GM18873 (cell line): ENCODE measurements at regions not wholly inside any gene's neighbourhood (a gene's known extent, or its start where the extent isn't known, plus 50 kb on each side); places are given as distances from the start of the nearest gene placed in this dataset.

ENCODE experiments used
- ATAC-seq: cut with Tn5 transposase; IDR thresholded peaks from one replicate; pipeline ENCODE4 v1.9.1; 2021; ENCODE audit warnings: mild to moderate bottlenecking, moderate library complexity, moderate number of reproducible peaks; ENCODE audit not compliant: unreplicated experiment, low FRiP score

DNA sequence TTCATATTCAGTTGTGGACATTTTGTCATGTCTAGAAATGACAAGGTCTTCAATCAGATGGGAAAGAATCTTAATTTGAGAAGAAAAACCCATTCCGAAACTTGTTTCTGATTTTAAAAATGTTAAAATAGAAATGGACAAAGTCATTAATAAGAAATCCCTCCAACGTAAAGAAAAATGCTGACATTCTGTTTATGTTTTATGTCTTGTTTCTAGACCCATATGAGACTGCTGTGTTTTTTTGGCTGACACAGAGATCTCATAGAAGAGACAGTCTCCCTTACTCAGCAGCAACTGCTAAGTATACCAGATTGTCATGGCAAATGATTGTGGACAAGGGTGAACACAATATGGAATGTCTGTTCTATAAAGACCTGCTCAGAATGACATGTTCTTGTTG, 538.5 kb downstream of the ZEB2 start:
- ATAC-seq: no peak

- no peak for ATAC-seq
These were observed 542.6 kb downstream of the ZEB2 start for GRCh38 chr2:143977356-143977755.

GRCh38 chr2:143975216-143975615, 544.7 kb downstream of the ZEB2 start:
- no peak for ATAC-seq

GRCh38 chr2:143974262-143974661, 545.7 kb downstream of the ZEB2 start:
- ATAC-seq: no peak

DNA sequence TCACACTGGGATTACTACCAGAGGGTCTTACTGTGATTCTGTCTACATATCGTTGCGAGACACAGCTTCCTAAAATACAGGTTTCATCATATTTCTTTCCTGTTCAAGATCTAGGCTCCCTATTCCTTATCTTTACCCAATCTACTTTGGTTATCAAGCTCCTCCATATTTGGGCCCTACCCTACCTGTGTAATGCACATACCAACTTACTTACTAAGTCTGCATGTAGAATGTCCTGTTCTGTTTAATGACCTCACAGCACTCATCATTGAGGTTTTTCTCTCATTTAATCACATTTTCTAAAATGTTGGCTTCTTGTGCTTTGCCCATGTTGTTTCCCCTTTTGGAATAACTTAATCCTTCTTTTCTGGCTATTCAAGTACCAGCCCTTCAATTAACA, 551.1 kb downstream of the ZEB2 start:
- no peak for ATAC-seq

DNA sequence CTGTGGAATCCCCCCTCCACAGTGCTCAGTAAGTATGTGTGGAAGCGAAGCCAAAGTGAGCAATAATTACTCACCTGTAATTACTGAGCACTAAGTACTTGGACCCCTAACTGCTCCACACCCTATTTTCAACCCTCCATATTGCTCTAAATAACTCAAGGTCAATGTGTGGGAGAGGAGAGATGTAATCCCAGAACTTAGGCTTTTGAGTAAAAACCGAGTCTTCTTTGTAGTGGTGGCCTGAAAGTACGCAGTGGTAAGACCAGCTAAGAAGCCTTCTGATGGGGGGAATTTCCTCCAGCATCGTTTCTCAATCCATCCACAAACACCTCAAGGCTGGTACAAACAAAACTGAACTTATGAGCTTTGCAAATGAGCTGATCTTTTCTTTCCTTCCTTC, 551.6 kb downstream of the ZEB2 start:
- ATAC-seq: no peak

- no peak for ATAC-seq
These were observed 554.3 kb downstream of the ZEB2 start for GRCh38 chr2:143965493-143966164.

DNA sequence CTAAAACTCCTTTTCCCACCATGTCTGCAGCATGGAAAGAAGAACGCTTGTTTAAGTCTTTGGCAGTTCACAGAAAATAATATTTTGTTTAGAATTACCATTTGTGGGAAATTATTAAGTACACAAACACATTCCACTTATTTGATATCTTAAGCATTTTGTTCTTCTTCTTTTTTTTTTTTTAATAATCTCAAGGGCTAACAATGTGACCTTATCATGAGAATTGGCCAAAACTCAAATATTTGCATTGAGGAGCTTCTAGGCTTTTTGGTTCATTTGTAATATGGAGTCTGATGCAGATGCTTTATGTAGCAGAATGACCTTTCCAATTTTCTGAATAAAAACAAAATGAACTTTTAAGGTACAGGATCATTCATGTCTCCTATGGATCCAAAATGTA, 555.0 kb downstream of the ZEB2 start:
- no peak for ATAC-seq

- no peak for ATAC-seq
These were observed 559.7 kb downstream of the ZEB2 start for GRCh38 chr2:143960177-143960576.

DNA sequence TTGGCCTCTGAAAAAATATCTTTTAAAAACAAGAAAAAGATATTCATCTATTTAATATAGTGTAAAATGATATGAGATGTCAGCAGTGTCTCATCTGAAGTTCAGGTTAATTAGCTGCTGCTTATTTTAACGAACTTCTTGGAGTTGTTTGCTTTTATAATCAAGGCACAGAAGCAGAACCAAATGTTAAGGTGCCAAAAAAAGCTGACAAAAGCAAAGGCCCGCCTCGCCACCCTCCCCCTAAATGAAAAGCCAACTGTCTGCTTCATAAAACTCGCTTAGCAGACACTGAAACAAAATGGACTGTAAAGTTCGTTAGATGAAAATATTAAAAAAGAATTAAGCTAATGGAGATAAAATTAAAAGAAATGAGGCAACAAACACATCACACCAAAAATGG, 562.6 kb downstream of the ZEB2 start:
- no peak for ATAC-seq

DNA sequence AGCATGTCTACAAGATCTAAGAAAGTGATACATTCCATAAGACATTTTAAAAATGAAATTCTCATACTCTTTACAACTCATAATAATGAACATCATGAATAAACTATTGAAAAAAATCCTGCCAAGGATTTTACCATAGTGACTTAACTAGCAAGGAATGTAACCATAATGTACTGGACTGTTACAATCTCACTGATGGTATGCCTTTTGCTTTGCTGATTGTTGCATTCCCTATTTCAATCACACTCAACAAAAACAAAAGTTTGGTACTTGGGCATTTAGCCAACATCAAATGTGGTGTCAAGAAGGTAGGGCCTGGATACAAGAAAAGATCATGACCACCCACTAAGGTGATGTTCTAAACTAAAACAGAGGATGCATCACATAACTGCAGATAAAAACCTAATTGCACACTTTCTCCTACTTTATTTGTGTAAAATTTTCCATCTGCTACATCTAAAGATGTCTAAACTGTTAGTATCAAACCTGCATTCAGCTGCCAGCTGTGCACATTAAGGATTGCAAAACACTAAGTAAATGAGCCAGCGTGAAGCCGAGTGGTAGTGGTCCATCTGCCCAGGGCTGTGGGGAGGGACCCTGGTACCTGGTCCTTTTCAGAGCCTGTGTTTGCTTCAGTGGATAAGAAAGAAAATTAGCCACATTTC, 564.4 kb downstream of the ZEB2 start:
- no peak for ATAC-seq

DNA sequence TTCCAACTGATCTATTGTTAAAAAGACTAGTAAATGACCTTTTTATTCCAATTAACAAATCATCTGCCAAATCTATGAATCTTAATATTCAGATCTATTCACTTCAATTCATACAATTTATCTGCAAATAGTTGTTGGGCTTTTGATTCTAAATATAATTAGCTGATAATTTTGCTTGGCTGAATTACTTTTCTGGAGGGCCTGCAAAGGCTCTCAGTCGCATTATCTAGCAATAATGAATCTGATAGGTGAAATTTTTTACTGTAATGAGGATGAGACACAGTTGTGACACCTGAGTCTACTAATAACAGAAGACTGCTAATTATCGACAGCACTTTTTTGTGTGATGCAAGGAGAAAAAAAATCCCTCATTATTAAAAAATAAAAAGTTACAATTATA, 565.1 kb downstream of the ZEB2 start:
- no peak for ATAC-seq

- ATAC-seq: no peak
These were observed 565.7 kb downstream of the ZEB2 start for GRCh38 chr2:143954186-143954585.

DNA sequence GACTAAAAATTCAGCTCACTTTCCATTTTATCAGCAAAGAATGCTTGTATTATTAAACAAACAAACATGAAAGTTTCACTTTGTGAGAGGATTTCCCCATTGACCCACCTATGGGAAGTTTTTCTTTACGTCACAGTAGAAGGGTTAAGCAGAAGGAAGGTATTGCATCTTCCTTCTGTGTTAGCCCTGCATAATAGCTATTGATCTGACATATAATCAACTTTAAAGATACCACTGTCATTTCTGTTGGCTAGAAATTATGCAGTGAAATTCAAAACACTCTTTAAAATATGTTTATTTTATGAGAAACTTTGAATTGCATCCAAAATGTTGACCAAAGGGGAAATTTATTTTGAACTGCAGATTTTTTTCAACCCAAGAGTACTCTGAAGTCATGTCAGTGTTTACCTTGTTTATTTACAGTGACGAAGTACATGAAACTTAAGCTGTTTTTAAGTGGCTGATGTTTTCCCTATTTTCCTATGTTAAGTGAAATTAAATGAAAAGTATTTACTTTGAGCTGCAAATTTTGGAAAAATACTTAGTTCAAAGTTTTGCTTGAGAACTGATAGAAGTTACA, 566.4 kb downstream of the ZEB2 start:
- ATAC-seq: no peak

DNA sequence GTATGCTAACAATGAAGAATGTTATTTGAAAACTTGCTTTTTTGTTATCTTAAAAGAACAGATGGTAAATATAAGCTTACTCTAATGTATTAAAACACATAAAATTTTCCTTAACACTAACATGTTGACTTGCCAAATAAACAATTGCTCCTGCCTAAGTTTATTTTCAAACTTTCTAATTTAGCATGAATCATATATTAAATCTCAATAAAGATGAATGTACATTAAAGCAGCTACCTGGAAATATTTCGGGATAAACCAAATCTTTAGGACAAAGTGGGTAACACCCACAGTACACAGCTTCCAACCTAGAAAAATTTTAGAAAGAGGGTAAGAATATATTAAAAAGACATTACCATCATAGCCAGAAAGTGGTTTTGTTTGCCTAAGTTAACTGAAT, 567.4 kb downstream of the ZEB2 start:
- ATAC-seq: no peak

GRCh38 chr2:143950704-143951103, 569.2 kb downstream of the ZEB2 start:
- no peak for ATAC-seq

DNA sequence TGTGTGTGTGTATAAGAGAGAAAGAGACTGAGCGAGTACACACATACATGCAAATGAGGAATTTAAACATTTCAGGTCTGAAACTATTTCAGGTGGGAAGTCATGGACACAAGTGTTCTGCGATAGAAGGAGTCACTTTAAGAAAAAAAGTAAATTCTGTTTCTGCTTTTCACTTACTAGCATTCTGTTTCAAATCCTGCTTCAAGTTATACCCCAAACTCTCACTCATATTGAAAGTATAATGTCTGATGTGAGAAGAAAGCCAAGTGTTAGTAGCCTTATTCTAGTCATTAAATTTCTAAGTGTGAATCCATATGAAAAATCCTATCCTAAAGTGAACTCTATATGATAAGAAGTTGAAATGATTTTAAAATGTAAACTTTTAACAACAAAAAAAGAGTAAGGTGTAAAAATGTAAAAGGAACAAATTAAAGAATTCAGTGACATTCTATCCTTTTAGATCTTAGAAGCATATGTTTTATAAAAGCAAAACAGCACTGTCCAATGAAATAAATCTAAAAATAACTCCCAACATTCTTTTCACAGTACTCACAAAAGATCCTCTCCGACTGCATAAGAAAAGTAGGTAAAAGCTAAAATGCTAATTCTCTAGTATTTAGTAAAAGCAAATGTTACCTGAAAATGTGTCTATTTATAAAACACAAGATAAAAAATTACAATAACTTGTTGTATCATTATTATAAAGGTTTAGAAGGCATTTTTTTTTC, 570.6 kb downstream of the ZEB2 start:
- no peak for ATAC-seq

DNA sequence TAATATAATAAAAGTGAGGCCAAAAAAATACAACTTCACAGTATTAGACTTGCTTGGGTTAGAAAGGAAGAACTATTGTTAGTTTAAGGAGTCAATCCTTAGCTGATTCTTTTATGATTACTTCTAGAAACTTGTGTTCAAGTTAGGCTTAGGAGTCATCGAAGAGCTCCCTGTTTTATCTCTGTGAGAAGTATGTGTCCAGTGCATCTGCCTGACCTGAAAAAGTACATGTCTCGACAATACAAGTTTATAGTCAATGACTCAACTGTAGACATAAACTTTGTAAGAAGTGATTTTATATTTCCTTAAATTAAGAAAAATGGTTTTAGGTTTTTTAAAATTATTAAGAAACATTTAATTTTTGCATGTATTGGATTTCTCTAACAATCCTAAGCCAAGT, 571.2 kb downstream of the ZEB2 start:
- ATAC-seq: no peak

GRCh38 chr2:143946436-143947391, 573.2 kb downstream of the ZEB2 start:
- ATAC-seq: no peak

DNA sequence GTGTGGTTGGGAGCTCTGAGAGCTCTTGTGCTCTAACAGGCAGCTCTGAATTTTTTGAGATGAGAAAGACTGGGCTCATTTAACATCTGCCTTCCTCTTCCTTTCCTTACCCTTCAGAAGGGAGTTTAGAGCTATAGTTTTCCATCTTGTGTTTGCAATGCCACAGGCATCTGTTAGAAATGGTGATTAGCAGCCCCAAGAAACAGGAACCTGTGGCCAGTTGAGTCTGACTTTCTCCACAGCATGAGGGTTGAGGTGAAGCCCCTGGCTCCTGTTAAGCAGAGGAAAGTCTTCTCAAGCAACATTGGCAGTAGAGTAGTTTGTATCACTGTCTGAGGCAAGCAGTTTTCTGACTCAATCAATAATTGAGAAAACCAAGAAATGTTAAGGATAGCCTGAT, 577.4 kb downstream of the ZEB2 start:
- no peak for ATAC-seq
